ENCODE measurements at regions not wholly inside any gene's neighbourhood (a gene's known extent, or its start where the extent isn't known, plus 50 kb on each side); places are given as distances from the start of the nearest gene placed in this dataset.
A peak's percentile ranks its signal among the peaks of the same experiment; 100 is the strongest.
"Not testable (repeated sequence)": the region's sequence is repeated elsewhere in the genome, so short reads cannot be mapped to it uniquely, and the experiment has no call there.

DNA sequence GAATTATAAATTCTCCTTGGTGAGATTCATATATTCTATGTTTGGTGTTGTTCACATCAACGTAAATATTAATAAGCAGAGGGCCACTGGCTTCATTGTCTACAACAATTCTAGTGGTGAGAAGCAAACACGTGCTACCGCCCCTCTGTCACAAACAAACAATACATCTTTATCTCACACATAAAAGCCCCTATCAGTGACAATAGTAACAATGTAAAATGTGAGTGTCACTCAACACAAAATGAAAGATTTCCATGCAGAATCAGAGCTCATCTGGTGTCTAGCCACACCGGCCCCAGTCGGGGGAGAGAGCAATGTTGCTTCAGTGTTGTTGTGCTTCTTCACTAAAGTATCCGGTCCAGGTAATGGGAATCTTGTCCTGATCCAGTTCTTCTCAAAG lies 932.6 kb downstream of the SOCS6 start:
- intact Hi-C loops (cut with DNase I), result no loop called here
- Histone ChIP-seq H3K27ac (ENCODE audit: low read depth in 2 of 2, low read length in 2 of 2) (no peak overlapping the region), H3K27me3 (ENCODE audit: control insufficient read depth, insufficient read depth, low read length) (no peaks in the 10 kb centered on the region), H3K36me3 (ENCODE audit: control insufficient read depth in 2 of 3, insufficient read depth in 3 of 3, low read length in 3 of 3) (no peaks in the 10 kb centered on the region), H3K9me3 (ENCODE audit: control insufficient read depth in 2 of 3, insufficient read depth in 1 of 3, low read length in 3 of 3) (no peaks in the 10 kb centered on the region), H3K4me3 (ENCODE audit: low read length in 3 of 3) (no peak overlapping the region), H3K4me1 (ENCODE audit: control insufficient read depth in 2 of 3, insufficient read depth in 2 of 3, low read depth in 1 of 3, low read length in 3 of 3) (no peaks in the 10 kb centered on the region), H3K9ac (ENCODE audit: low read length in 3 of 3) (no peak overlapping the region)
- TF ChIP-seq, protein P1, sequence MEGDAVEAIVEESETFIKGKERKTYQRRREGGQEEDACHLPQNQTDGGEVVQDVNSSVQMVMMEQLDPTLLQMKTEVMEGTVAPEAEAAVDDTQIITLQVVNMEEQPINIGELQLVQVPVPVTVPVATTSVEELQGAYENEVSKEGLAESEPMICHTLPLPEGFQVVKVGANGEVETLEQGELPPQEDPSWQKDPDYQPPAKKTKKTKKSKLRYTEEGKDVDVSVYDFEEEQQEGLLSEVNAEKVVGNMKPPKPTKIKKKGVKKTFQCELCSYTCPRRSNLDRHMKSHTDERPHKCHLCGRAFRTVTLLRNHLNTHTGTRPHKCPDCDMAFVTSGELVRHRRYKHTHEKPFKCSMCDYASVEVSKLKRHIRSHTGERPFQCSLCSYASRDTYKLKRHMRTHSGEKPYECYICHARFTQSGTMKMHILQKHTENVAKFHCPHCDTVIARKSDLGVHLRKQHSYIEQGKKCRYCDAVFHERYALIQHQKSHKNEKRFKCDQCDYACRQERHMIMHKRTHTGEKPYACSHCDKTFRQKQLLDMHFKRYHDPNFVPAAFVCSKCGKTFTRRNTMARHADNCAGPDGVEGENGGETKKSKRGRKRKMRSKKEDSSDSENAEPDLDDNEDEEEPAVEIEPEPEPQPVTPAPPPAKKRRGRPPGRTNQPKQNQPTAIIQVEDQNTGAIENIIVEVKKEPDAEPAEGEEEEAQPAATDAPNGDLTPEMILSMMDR (IDR thresholded peaks at IDR 0.05; ENCODE audit: borderline replicate concordance, extremely low read depth, insufficient read depth), result no peak
- FAIRE-seq (no peak), DNase-seq (no peak)

DNA sequence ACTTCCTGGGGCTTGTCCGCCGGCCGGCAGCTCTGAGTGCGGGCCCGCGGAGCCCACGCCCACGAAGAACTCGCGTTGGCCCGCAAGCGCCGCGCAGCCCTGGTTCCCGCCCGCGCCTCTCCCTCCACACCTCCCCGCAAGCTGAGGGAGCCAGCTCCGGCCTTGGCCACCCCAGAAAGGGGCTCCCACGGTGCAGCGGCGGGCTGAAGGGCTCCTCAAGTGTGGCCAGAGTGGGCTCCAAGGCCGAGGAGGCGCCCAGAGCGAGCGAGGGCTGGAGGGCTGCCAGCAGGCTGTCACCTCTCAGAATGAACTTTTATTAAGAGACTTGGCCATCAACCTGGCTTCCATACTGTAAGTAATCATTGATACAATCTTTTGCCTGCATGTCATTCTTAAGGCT lies 923.9 kb downstream of the SOCS6 start:
- FAIRE-seq; intact Hi-C loops (cut with DNase I): not testable (repeated sequence)

DNA sequence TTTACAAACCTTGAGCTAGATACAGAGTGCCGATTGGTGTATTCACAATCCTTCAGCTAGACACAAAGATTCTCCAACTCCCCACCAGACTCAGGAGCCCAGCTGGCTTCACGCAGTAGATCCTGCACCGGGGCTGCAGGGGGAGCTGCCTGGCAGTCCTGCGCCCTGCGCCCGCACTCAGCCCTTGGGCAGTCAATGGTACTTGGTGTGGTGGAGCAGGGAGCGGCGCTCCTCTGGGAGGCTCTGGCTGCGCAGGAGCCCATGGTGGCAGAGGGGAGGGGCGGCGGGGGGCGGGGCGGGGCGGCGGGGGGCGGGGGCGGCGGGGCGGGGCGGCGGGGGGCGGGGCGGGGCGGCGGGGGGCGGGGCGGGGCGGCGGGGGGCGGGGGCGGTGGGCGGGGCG lies 923.4 kb downstream of the SOCS6 start:
- TF ChIP-seq, protein P1 (IDR thresholded peaks at IDR 0.05; ENCODE audit: borderline replicate concordance, extremely low read depth, insufficient read depth), result no peak
- H3K4me3 ChIP-seq (ENCODE audit: low read length in 3 of 3), result no peak overlapping the region
- DNase-seq, result peak in 1 of 5 donors; percentile 59
- no peaks in the 10 kb centered on the region for H3K27me3 ChIP-seq (ENCODE audit: control insufficient read depth, insufficient read depth, low read length)
- H3K9ac ChIP-seq (ENCODE audit: low read length in 3 of 3), result no peak overlapping the region
- intact Hi-C loops (cut with DNase I), result no loop called here
- H3K9me3 ChIP-seq (ENCODE audit: control insufficient read depth in 2 of 3, insufficient read depth in 1 of 3, low read length in 3 of 3), result no peaks in the 10 kb centered on the region
- no peaks in the 10 kb centered on the region for H3K36me3 ChIP-seq (ENCODE audit: control insufficient read depth in 2 of 3, insufficient read depth in 3 of 3, low read length in 3 of 3)
- no peak overlapping the region for H3K27ac ChIP-seq (ENCODE audit: low read depth in 2 of 2, low read length in 2 of 2)
- H3K4me1 ChIP-seq (ENCODE audit: control insufficient read depth in 2 of 3, insufficient read depth in 2 of 3, low read depth in 1 of 3, low read length in 3 of 3), result no peaks in the 10 kb centered on the region
- no peak for FAIRE-seq

More for the DNA sequence above, 923.9 kb downstream of the SOCS6 start:
- H3K9me3 ChIP-seq (ENCODE audit: control insufficient read depth in 2 of 3, insufficient read depth in 1 of 3, low read length in 3 of 3); H3K36me3 ChIP-seq (ENCODE audit: control insufficient read depth in 2 of 3, insufficient read depth in 3 of 3, low read length in 3 of 3); H3K27me3 ChIP-seq (ENCODE audit: control insufficient read depth, insufficient read depth, low read length); H3K9ac ChIP-seq (ENCODE audit: low read length in 3 of 3); H3K4me1 ChIP-seq (ENCODE audit: control insufficient read depth in 2 of 3, insufficient read depth in 2 of 3, low read depth in 1 of 3, low read length in 3 of 3); H3K4me3 ChIP-seq (ENCODE audit: low read length in 3 of 3); H3K27ac ChIP-seq (ENCODE audit: low read depth in 2 of 2, low read length in 2 of 2): not testable (repeated sequence)
- peak in 1 of 5 donors; percentile 53 for DNase-seq

DNA sequence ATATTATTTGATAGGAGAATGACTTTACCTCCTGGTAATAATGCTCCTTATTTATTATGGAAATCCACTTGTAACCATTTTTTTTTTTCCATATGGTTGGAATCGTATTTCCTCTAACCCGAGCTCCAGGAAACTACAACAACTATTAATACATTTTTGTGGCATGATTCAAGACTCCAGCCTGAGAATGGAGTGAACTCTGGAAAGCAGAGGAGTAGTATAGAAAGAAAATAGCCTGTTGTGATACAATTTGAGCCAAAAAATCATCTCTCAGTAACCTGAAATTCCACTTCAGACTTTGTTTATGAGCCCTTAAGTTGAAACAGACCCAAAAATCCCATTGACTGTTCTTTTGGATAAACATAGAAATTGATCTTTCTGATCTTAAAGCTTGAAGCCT lies 921.1 kb downstream of the SOCS6 start:
- DNase-seq (no peak), FAIRE-seq (no peak)
- Histone ChIP-seq H3K9ac (ENCODE audit: low read length in 3 of 3) (no peak overlapping the region), H3K36me3 (ENCODE audit: control insufficient read depth in 2 of 3, insufficient read depth in 3 of 3, low read length in 3 of 3) (no peaks in the 10 kb centered on the region), H3K9me3 (ENCODE audit: control insufficient read depth in 2 of 3, insufficient read depth in 1 of 3, low read length in 3 of 3) (no peaks in the 10 kb centered on the region), H3K27me3 (ENCODE audit: control insufficient read depth, insufficient read depth, low read length) (no peaks in the 10 kb centered on the region), H3K4me1 (ENCODE audit: control insufficient read depth in 2 of 3, insufficient read depth in 2 of 3, low read depth in 1 of 3, low read length in 3 of 3) (no peaks in the 10 kb centered on the region), H3K27ac (ENCODE audit: low read depth in 2 of 2, low read length in 2 of 2) (no peak overlapping the region), H3K4me3 (ENCODE audit: low read length in 3 of 3) (no peak overlapping the region)
- intact Hi-C loops (cut with DNase I), result no loop called here
- TF ChIP-seq, protein P1 (IDR thresholded peaks at IDR 0.05; ENCODE audit: borderline replicate concordance, extremely low read depth, insufficient read depth), result no peak
